22Rv1 (cell line): ENCODE measurements at regions not wholly inside any gene's neighbourhood (a gene's known extent, or its start where the extent isn't known, plus 50 kb on each side); places are given as distances from the start of the nearest gene placed in this dataset.

ENCODE experiments used
- ZFX ChIP-seq: fragments of 450-650 bp; IDR thresholded peaks from 2 replicates; pipeline ENCODE4 v1.6.1; 2017; ENCODE audit warnings: antibody characterized with exemption, borderline replicate concordance
- TF ChIP-seq, protein P1 (sequence below): fragments of 450-650 bp; IDR thresholded peaks from 2 replicates; pipeline ENCODE4 v1.5.1; 2017; ENCODE audit warnings: mild to moderate bottlenecking

DNA sequence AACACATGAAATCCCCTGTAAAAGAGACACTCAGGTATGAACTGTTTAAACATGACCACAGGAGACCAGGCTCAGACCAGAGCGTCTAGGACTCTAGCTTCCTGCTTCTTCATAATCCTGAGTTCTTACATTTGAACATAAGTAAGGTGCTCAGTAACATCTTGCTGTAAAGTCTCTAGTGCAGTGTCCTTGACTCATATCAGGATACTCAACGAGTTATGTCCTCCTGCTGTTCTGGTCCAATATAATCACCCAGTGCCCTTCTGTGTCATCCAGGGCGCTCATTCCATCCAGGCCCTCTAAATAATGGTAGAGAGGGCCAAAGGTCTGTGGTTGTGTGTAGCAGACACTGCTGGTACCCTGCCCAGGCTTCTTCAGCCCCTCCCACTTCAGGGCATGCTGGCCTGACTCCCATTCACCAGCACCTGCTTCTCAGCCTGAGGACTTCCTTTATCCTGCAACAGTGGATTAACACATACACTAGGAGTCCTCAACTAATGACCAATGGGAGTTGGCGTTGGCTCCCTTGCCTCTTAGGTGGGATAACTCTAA, 66.8 kb upstream of the MOCS1 start:
- TF ChIP-seq, protein P1, sequence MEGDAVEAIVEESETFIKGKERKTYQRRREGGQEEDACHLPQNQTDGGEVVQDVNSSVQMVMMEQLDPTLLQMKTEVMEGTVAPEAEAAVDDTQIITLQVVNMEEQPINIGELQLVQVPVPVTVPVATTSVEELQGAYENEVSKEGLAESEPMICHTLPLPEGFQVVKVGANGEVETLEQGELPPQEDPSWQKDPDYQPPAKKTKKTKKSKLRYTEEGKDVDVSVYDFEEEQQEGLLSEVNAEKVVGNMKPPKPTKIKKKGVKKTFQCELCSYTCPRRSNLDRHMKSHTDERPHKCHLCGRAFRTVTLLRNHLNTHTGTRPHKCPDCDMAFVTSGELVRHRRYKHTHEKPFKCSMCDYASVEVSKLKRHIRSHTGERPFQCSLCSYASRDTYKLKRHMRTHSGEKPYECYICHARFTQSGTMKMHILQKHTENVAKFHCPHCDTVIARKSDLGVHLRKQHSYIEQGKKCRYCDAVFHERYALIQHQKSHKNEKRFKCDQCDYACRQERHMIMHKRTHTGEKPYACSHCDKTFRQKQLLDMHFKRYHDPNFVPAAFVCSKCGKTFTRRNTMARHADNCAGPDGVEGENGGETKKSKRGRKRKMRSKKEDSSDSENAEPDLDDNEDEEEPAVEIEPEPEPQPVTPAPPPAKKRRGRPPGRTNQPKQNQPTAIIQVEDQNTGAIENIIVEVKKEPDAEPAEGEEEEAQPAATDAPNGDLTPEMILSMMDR = no peak
- TF ChIP-seq ZFX = no peak
